ENCODE measurements at regions not wholly inside any gene's neighbourhood (a gene's known extent, or its start where the extent isn't known, plus 50 kb on each side); places are given as distances from the start of the nearest gene placed in this dataset.

DNA sequence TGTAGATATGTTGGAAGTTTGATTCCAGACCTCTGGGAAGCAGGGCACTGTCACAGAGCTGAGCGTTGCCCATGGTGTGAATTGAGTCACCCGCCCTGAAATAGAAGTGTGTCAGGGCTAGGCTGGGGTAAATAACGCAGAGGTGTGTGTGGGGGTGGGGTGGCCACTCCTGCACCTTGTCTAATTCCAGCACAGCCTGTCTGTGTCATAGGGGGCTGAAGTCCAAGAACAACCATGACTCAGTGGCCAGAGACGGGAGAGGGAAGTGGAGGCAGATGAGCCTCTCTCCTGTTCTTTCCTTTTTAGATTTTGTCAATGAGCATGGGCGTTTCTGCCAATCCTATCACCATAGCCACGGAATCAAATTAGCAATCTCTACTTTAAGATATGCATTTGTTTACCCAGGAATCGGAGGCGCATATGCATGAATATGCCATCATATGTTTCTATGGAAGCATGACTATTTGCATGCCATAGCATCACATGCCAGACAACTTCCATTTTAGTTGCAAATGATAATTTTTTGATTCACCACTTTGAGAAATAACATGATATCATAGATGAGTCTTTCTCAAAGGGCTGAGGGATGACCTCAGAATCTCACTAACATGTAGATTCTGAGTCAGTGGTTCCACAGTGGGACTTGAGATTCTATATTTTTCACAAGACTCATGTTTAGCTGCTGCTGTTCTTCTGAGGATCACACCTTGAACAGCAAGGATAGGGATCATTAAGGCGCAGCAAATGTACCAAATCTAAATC is 852.9 kb downstream of the DCDC2C start:
- intact Hi-C loops (cut with micrococcal nuclease; ENCODE audit: unreplicated experiment): no loop called here
- no peak overlapping the region for H3K27ac ChIP-seq (ENCODE audit: control insufficient read depth, insufficient read depth)
- in situ Hi-C loops (cut with MboI): no loop called here
- H3K79me2 ChIP-seq (ENCODE audit: control insufficient read depth, insufficient read depth, low read length): no peaks in the 10 kb centered on the region
- H3K4me1 ChIP-seq (ENCODE audit: control insufficient read depth, insufficient read depth, low read length): no peaks in the 10 kb centered on the region
- no peaks in the 10 kb centered on the region for H3K36me3 ChIP-seq (ENCODE audit: control insufficient read depth in 2 of 2, insufficient read depth in 2 of 2, low read length in 1 of 2)
- no peaks in the 10 kb centered on the region for H4K20me1 ChIP-seq (ENCODE audit: control insufficient read depth, insufficient read depth)
- WGBS (ENCODE audit: insufficient coverage, insufficient replicate concordance, low lambda C conversion rate, missing lambda C conversion rate): 11% methylated on average over 9 of the region's 9 CpGs
- FAIRE-seq (no peak), DNase-seq (ENCODE audit: low read depth, low spot score) (no peak), ATAC-seq (no peak)
- no peak for TF ChIP-seq IRF5 (IDR thresholded peaks at IDR 0.05; ENCODE audit: borderline replicate concordance)
- TF ChIP-seq USF2 (IDR thresholded peaks at IDR 0.05; ENCODE audit: borderline replicate concordance, low read depth, low read length): no peak
- no peak for TF ChIP-seq SUZ12 (IDR thresholded peaks at IDR 0.05; ENCODE audit: unreplicated experiment)
- no peak for TF ChIP-seq NFYA (IDR thresholded peaks at IDR 0.05; ENCODE audit: borderline replicate concordance, low read depth, low read length)
- no peak for TF ChIP-seq PAX5 (IDR thresholded peaks at IDR 0.05; ENCODE audit: borderline replicate concordance, low read depth, low read length)
- no peak for TF ChIP-seq SKIL (IDR thresholded peaks at IDR 0.05; ENCODE audit: low read depth, poor library complexity, severe bottlenecking)
- ChIA-PET POLR2A (no interaction called here), SMC1A (ENCODE audit: uncharacterized antibody, unreplicated experiment) (no interaction called here), CTCF (interaction anchor here (0.8 to 1.7 kb wide), 2 partner anchors 11 to 203 kb away, joined by 3 read pairs; no protein-coding TSS in a partner anchor), RAD21 (ENCODE audit: unreplicated experiment) (no interaction called here)
- H2AFZ ChIP-seq (ENCODE audit: control insufficient read depth, low read depth, low read length): no peak overlapping the region
- H3K9ac ChIP-seq (ENCODE audit: control insufficient read depth, insufficient read depth, low read length): no peak overlapping the region
- no peak overlapping the region for H3K4me3 ChIP-seq
- no TSS peak for BruUV-seq (replicated peaks)
- H3K9me3 ChIP-seq (replicated peaks; ENCODE audit: control insufficient read depth, insufficient read depth, low read length): no peaks in the 10 kb centered on the region
- H3K4me2 ChIP-seq (ENCODE audit: control insufficient read depth, insufficient read depth): no peak overlapping the region
- no peaks in the 10 kb centered on the region for H3K27me3 ChIP-seq (replicated peaks in 1 of 2; ENCODE audit: control insufficient read depth in 2 of 2, insufficient read depth in 2 of 2, low read length in 1 of 2)

Measured in GM12878 (cell line).